ENCODE measurements at regions not wholly inside any gene's neighbourhood (a gene's known extent, or its start where the extent isn't known, plus 50 kb on each side); places are given as distances from the start of the nearest gene placed in this dataset.

DNA sequence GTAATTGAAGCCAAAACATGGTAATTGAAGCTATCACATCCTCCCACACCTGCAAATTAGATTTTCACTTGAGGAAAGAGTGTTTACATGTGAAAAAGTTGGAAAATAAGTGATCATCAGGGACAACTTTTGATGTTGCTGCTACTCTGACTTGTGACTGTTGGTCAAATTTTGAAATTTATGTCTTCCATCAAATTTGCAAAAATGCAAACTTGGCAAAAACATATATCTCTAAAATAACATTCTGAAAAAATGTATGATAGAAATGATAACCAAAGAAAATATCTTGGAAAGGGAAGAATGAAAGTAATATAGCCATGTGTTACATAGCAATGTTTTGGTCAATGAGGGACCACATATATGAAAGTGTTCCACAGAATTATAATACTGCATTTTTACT, 703.9 kb upstream of the SEMA6D start:
- TF ChIP-seq, protein P1, sequence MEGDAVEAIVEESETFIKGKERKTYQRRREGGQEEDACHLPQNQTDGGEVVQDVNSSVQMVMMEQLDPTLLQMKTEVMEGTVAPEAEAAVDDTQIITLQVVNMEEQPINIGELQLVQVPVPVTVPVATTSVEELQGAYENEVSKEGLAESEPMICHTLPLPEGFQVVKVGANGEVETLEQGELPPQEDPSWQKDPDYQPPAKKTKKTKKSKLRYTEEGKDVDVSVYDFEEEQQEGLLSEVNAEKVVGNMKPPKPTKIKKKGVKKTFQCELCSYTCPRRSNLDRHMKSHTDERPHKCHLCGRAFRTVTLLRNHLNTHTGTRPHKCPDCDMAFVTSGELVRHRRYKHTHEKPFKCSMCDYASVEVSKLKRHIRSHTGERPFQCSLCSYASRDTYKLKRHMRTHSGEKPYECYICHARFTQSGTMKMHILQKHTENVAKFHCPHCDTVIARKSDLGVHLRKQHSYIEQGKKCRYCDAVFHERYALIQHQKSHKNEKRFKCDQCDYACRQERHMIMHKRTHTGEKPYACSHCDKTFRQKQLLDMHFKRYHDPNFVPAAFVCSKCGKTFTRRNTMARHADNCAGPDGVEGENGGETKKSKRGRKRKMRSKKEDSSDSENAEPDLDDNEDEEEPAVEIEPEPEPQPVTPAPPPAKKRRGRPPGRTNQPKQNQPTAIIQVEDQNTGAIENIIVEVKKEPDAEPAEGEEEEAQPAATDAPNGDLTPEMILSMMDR (IDR thresholded peaks at IDR 0.05; ENCODE audit: low read length), result no peak
- TF ChIP-seq EZH2 (optimal IDR thresholded peaks at IDR 0.05; ENCODE audit: low read depth, low read length) (no peak), EZH2phosphoT487 (IDR thresholded peaks at IDR 0.05; ENCODE audit: low read length) (no peak)

Measured in MM.1S (cell line).